Esophagus (tissue), 2 donors: ENCODE measurements at regions not wholly inside any gene's neighbourhood (a gene's known extent, or its start where the extent isn't known, plus 50 kb on each side); places are given as distances from the start of the nearest gene placed in this dataset.
"Not testable (repeated sequence)": the region's sequence is repeated elsewhere in the genome, so short reads cannot be mapped to it uniquely, and the experiment has no call there.

Experiments
- H3K27ac ChIP-seq, 2 donors: one replicate each; pipeline ENCODE4 v1.5.1; 2013; ENCODE audit warnings: low read depth in 2 of 2, mild to moderate bottlenecking in 2 of 2, inconsistent platforms in 1 of 2, low read length in 1 of 2, moderate library complexity in 1 of 2
- H3K27me3 ChIP-seq, 2 donors: one replicate each; pipeline ENCODE4 v1.6.1; 2013; ENCODE audit warnings: low read length in 2 of 2, control low read depth in 1 of 2, mild to moderate bottlenecking in 1 of 2; ENCODE audit not compliant: insufficient read depth in 2 of 2, control insufficient read depth in 1 of 2
- H3K36me3 ChIP-seq, 2 donors: one replicate each; pipeline ENCODE4 v1.6.1; 2013; ENCODE audit warnings: low read length in 1 of 2; ENCODE audit not compliant: control insufficient read depth in 2 of 2, insufficient read depth in 2 of 2
- H3K4me1 ChIP-seq, 2 donors: one replicate each; pipeline ENCODE4 v1.6.1; 2013; ENCODE audit warnings: low read length in 1 of 2; ENCODE audit not compliant: control insufficient read depth in 2 of 2, insufficient read depth in 2 of 2
- H3K4me3 ChIP-seq, 2 donors: one replicate each; pipeline ENCODE4 v1.5.1; 2013; ENCODE audit warnings: low read length in 2 of 2, mild to moderate bottlenecking in 2 of 2, low read depth in 1 of 2, moderate library complexity in 1 of 2
- H3K9me3 ChIP-seq, 2 donors: one replicate each; pipeline ENCODE4 v1.6.1; 2013; ENCODE audit warnings: mild to moderate bottlenecking in 2 of 2, low read depth in 1 of 2, low read length in 1 of 2, moderate library complexity in 1 of 2; ENCODE audit not compliant: control insufficient read depth in 2 of 2, insufficient read depth in 1 of 2
- WGBS, 2 donors: extraction: QIAGEN DNeasy Blood & Tissue Kit; methylation state at CpG; one replicate each; pipeline ENCODE4 v1.1.7; 2013; 5-methylcytosine and 5-hydroxymethylcytosine counted together
- donor health status: healthy with polysubstance abuse.
- donor health status: Bipolar disorder and iron deficiency.

GRCh38 chr2:8329660-8330622, 351.9 kb upstream of the ID2 start:
- WGBS, 2 donors, result 68 to 70% methylated on average over 17 of the region's 17 CpGs
- Histone ChIP-seq H3K27me3 (no peaks in the 10 kb centered on the region), H3K27ac (no peak overlapping the region)

GRCh38 chr2:8331068-8331467, 350.8 kb upstream of the ID2 start:
- 74 to 91% methylated on average over 4 of the region's 4 CpGs for WGBS, 2 donors

More at GRCh38 chr2:8329660-8330622, 351.9 kb upstream of the ID2 start:
- H3K4me3 ChIP-seq, result no peak overlapping the region
- no peaks in the 10 kb centered on the region for H3K9me3 ChIP-seq
- H3K36me3 ChIP-seq, result no peaks in the 10 kb centered on the region
- peaks cover 0 to 2% of the 10 kb centered on the region in 2 donors for H3K4me1 ChIP-seq

GRCh38 chr2:8332646-8333045, 349.2 kb upstream of the ID2 start:
- Histone ChIP-seq H3K36me3 (no peaks in the 10 kb centered on the region), H3K4me1 (peaks cover 0 to 2% of the 10 kb centered on the region in 2 donors), H3K9me3 (no peaks in the 10 kb centered on the region), H3K27ac (no peak overlapping the region), H3K27me3 (no peaks in the 10 kb centered on the region), H3K4me3 (no peak overlapping the region)
- WGBS, 2 donors, result 87 to 90% methylated on average over 7 to 9 of the region's 9 CpGs

More at GRCh38 chr2:8331068-8331467, 350.8 kb upstream of the ID2 start:
- Histone ChIP-seq H3K27ac (no peak overlapping the region), H3K4me1 (peaks cover 0 to 2% of the 10 kb centered on the region in 2 donors), H3K4me3 (no peak overlapping the region), H3K27me3 (no peaks in the 10 kb centered on the region), H3K9me3 (no peaks in the 10 kb centered on the region), H3K36me3 (no peaks in the 10 kb centered on the region)

GRCh38 chr2:8333177-8333831, 348.6 kb upstream of the ID2 start:
- Histone ChIP-seq H3K27ac (no peak overlapping the region), H3K4me1 (peaks cover 0 to 2% of the 10 kb centered on the region in 2 donors), H3K36me3 (no peaks in the 10 kb centered on the region), H3K27me3 (no peaks in the 10 kb centered on the region), H3K9me3 (no peaks in the 10 kb centered on the region), H3K4me3 (no peak overlapping the region)
- 93 to 95% methylated on average over 13 of the region's 13 CpGs for WGBS, 2 donors

- not testable (repeated sequence) for H3K9me3 ChIP-seq, H3K4me3 ChIP-seq, H3K27me3 ChIP-seq, H3K36me3 ChIP-seq, H3K27ac ChIP-seq, H3K4me1 ChIP-seq
- WGBS, 2 donors, result 86 to 95% methylated on average over 5 of the region's 5 CpGs
Observed at GRCh38 chr2:8333832-8334187, 348.0 kb upstream of the ID2 start.

GRCh38 chr2:8334866-8335325, 347.0 kb upstream of the ID2 start:
- H3K27me3 ChIP-seq, result no peaks in the 10 kb centered on the region
- no peak overlapping the region for H3K4me3 ChIP-seq
- WGBS, 2 donors, result 84 to 86% methylated on average over 12 of the region's 12 CpGs

GRCh38 chr2:8335801-8336200, 346.1 kb upstream of the ID2 start:
- Histone ChIP-seq H3K36me3 (no peaks in the 10 kb centered on the region), H3K27me3 (no peaks in the 10 kb centered on the region), H3K9me3 (no peaks in the 10 kb centered on the region), H3K4me1 (no peaks in the 10 kb centered on the region), H3K4me3 (no peak overlapping the region), H3K27ac (no peak overlapping the region)
- 85 to 89% methylated on average over 8 of the region's 8 CpGs for WGBS, 2 donors

More at GRCh38 chr2:8334866-8335325, 347.0 kb upstream of the ID2 start:
- no peaks in the 10 kb centered on the region for H3K9me3 ChIP-seq
- no peak overlapping the region for H3K27ac ChIP-seq
- peaks cover 0 to 2% of the 10 kb centered on the region in 2 donors for H3K4me1 ChIP-seq
- no peaks in the 10 kb centered on the region for H3K36me3 ChIP-seq

- 71 to 83% methylated on average over 4 of the region's 4 CpGs for WGBS, 2 donors
- no peaks in the 10 kb centered on the region for H3K36me3 ChIP-seq
- H3K4me1 ChIP-seq, result no peaks in the 10 kb centered on the region
- H3K27ac ChIP-seq, result no peak overlapping the region
- no peak overlapping the region for H3K4me3 ChIP-seq
- no peaks in the 10 kb centered on the region for H3K9me3 ChIP-seq
- no peaks in the 10 kb centered on the region for H3K27me3 ChIP-seq
Observed at GRCh38 chr2:8337321-8337720, 344.5 kb upstream of the ID2 start.

GRCh38 chr2:8342407-8342806, 339.4 kb upstream of the ID2 start:
- H3K9me3 ChIP-seq, result no peaks in the 10 kb centered on the region
- no peak overlapping the region for H3K4me3 ChIP-seq
- peaks cover 0 to 3% of the 10 kb centered on the region in 2 donors for H3K27me3 ChIP-seq
- no peak overlapping the region for H3K27ac ChIP-seq
- 62 to 65% methylated on average over 3 of the region's 3 CpGs for WGBS, 2 donors
- H3K36me3 ChIP-seq, result no peaks in the 10 kb centered on the region
- H3K4me1 ChIP-seq, result no peaks in the 10 kb centered on the region
